ENCODE measurements at regions not wholly inside any gene's neighbourhood (a gene's known extent, or its start where the extent isn't known, plus 50 kb on each side); places are given as distances from the start of the nearest gene placed in this dataset.

- TF ChIP-seq CTCF (IDR thresholded peaks at IDR 0.05; ENCODE audit: extremely low read depth, missing control alignments): no peak
Observed at GRCh38 chr2:83725735-83726134, 733.3 kb downstream of the SUCLG1 start.

GRCh38 chr2:83705146-83705545, 753.9 kb downstream of the SUCLG1 start:
- DNase-seq (ENCODE audit: low spot score): no peak
- no peak for TF ChIP-seq CTCF (IDR thresholded peaks at IDR 0.05; ENCODE audit: extremely low read depth, missing control alignments)

More at GRCh38 chr2:83725735-83726134, 733.3 kb downstream of the SUCLG1 start:
- DNase-seq (ENCODE audit: low spot score): no peak

- DNase-seq (ENCODE audit: low spot score): no peak
- TF ChIP-seq CTCF (IDR thresholded peaks at IDR 0.05; ENCODE audit: extremely low read depth, missing control alignments): no peak
Observed at GRCh38 chr2:83703598-83703997, 755.5 kb downstream of the SUCLG1 start.

- TF ChIP-seq CTCF (IDR thresholded peaks at IDR 0.05; ENCODE audit: extremely low read depth, missing control alignments): no peak
- DNase-seq (ENCODE audit: low spot score): no peak
Observed at GRCh38 chr2:83696838-83697237, 762.2 kb downstream of the SUCLG1 start.

- no peak for TF ChIP-seq CTCF (IDR thresholded peaks at IDR 0.05; ENCODE audit: extremely low read depth, missing control alignments)
- DNase-seq (ENCODE audit: low spot score): no peak
Observed at GRCh38 chr2:83695530-83695929, 763.5 kb downstream of the SUCLG1 start.

GRCh38 chr2:83695037-83695436, 764.0 kb downstream of the SUCLG1 start:
- DNase-seq (ENCODE audit: low spot score): no peak
- TF ChIP-seq CTCF (IDR thresholded peaks at IDR 0.05; ENCODE audit: extremely low read depth, missing control alignments): no peak

GRCh38 chr2:83689402-83689801, 769.7 kb downstream of the SUCLG1 start:
- no peak for DNase-seq (ENCODE audit: low spot score)
- no peak for TF ChIP-seq CTCF (IDR thresholded peaks at IDR 0.05; ENCODE audit: extremely low read depth, missing control alignments)

Measured in GM20000 (cell line).